Stimulated activated CD8-positive, alpha-beta memory T cell treated with anti-CD3 and anti-CD28 coated beads, Interleukin-7, amount 100 ng/mL, for 24 hours (primary cell): ENCODE measurements at regions not wholly inside any gene's neighbourhood (a gene's known extent, or its start where the extent isn't known, plus 50 kb on each side); places are given as distances from the start of the nearest gene placed in this dataset.

ENCODE experiments used
- DNase-seq: peaks from one replicate; pipeline ENCODE4 v3.0.0-alpha.2; 2020; ENCODE audit warnings: low read depth

- DNase-seq = no peak
Observed at GRCh38 chr2:238654479-238655197, 193.2 kb upstream of the TWIST2 start.

DNA sequence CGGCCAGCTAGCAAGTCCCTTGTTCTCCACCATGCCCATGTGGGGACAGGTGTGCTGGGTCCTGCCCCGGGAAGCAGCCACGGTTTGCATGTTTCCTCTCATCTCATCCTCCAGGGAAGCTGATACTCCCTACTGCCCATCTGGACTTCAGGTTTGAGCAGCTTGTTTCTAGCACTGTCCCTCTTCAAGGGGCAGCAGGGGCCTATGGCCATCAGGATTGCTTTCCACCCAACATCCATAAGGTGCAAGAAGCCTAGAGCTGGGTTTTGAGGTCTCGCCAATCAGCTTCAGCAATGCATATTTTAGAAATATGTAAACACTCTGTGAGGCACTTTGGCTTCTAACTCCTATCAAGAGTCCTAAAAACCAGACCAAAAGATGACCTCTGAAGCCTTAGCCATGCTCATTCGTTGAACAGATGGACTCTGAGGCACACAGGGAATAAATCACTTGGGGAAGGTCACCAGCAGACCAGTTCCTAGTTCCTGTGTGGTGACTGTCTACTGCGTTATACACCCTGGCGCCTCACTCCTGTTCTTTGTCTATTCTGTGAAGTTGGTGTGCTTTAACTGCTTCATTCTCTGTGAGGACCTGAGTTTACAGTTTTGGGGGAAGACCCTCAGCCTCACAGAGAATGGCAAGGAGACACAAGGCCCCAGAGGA lies 192.6 kb upstream of the TWIST2 start:
- DNase-seq = no peak

DNA sequence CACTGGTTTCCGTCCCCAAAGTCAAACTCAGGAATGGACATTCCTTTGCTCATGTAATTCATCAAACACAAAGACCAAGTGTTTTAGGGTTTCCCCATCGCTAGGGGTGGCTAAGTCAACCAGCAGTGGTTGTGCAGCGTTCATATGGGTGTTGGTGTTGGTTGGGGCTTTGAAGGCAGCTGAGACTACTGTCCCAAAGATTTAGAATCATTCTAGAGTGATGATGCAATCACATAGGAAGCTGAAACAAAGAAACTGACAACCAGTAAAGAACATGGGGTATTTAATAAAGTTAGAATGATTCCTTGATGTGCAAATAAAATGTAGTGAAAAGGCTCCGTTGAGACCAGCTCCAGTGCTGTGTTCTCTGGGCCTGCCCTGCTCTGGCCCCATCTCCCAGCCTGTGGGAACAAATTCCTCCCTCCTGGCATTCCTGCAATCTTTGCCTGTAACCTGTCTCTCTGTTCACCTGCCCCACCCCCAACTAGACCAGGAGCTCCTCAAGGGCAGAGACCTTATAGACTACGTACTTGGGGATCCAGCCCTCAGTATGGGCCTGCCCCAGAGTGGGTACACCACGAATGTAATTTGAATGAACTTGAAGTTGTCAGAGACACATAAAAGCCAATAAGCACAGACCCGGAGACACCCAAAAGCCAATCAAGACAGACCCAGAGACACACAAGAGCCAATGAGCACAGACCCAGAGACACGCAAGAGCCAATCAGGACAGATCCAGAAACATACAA lies 191.7 kb upstream of the TWIST2 start:
- DNase-seq = no peak

DNA sequence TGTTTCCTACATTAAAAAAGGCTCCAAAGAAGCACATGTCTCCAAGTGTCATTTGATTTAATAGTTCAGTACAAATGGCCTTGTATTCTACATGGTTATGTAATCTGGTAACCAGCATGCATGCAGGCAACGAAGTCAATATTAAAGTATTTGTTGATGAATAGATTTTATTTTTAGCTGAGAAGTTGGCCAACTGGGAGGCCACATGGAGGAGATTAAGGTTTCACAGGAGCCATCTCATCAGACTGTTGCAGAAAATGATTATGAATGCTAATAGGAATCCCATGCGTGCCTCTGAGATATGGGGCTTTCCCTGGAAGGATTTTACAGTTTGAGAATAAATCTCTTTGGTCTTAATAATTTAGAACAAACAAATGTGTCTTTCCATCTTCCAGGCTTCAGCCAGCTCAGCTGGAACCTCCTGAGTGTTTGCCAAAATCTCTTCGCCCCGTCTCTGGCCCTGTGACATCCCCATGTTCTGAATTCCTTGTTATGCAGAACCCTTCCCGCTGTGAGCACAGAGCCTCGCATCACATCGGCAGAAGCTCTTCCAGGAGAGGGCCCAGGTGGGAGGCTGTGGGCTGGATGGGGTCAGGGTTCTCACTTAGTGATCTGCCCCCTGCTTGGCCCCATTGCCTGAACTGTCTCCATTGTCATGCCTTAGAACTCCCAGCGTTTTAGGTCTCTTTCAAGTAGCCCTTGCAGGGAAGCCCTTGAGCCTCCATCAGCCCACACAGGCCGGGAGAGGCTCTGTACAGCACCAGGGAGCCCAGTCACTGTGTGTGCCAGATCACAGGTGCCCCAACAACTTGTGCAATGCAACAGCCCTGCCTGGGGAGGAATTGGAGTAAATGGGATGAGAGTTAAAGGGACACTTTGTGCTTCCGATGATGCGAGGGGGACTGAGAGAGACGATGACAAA lies 190.5 kb upstream of the TWIST2 start:
- no peak for DNase-seq

GRCh38 chr2:238658054-238658407 lies 189.9 kb upstream of the TWIST2 start:
- DNase-seq = no peak

DNA sequence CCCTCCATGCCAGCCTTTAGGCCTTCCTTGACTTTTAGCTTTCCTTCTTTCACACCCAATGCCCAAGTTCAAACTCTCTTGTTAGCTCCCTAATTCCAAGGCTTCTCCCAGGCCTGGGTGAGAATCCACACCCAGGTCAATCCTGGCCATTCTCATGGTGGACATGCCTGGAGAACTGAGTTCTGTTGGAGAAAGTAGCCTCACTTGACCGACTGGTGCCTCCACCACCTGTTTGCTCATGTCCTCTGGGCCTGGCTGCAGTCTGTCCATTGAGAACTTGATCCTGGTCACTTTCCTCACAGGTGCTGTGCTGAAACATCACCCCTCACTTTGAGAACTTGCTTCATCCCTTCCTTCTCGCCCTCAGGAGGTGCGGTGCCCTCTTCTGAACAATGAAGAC lies 189.1 kb upstream of the TWIST2 start:
- no peak for DNase-seq

DNA sequence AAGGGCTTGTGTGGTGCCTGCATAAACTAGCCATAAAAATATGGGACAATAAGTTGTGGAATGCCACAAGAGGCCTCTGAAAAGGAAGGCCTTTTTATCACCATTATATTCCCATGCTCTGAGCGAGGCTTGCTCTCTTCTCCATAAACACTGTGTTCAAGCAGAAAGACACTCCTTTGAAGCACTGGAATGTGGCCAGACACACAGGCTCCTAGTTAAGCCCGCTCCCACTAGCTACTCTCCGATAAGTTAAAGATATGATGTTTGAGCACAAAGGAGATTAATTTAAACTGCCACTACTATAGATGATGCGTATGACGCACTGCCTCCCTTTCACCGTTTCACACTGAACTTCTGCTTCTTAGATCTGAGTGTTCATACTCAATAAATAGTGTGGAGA lies 188.7 kb upstream of the TWIST2 start:
- no peak for DNase-seq

GRCh38 chr2:238663586-238663985 lies 184.3 kb upstream of the TWIST2 start:
- no peak for DNase-seq

DNA sequence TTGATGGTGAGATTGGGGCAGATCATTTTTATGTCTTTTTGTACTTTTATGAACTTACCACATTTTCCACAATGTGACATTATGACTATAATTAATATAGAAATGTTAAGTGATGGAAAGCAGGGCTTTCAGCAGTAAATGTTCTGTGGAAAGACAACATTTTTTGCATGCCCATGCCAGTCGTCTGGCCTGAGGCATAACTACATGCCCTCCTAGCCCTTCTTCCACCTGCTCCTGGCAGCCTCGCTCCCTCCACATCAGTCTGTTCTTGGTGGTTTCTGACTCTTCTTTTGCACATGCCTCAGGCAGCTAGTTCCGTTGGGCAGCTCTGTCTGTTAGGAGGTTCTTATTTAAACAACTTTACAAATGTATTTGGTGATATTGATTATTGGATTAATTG lies 182.0 kb upstream of the TWIST2 start:
- DNase-seq = no peak

DNA sequence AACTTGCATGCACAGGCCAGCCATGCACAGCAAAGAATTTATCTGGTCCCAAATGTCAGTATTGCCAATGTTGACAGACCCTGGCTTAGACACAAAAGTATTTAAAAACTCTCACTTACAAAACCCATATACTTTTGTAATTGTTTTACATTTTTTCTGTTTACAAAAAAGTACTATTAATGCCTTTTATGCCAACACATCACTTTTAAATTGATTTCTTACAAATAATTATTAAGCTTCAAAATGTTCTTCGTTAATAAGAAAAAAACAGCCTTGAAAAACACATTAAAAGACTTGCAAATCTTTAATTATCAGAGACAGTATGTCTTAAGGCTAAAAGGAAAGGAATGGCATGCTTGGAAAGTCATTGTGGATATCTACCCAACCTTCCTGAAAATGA lies 181.3 kb upstream of the TWIST2 start:
- DNase-seq = no peak

DNA sequence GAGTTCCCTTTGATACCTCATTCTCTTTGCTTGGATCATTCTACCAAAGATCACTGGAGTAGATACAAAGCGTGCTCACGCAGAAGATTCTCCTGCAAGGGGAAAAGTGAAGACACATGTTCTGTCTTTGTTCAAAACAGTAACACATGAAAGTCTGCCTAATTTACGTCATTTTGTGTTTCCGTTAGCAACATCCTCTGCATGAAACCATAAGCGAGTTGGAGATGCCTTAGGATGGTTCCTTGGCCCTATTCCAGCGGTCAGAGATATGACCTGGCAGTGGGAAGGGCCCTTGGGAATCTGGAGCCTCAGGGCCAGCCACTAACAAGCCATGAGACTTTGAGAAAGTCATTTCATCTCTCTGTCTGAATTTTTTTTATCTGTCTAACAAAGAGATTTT lies 180.9 kb upstream of the TWIST2 start:
- no peak for DNase-seq

GRCh38 chr2:238667639-238668038 lies 180.2 kb upstream of the TWIST2 start:
- DNase-seq = no peak

- DNase-seq = no peak
Observed at GRCh38 chr2:238668426-238668825, 179.5 kb upstream of the TWIST2 start.

DNA sequence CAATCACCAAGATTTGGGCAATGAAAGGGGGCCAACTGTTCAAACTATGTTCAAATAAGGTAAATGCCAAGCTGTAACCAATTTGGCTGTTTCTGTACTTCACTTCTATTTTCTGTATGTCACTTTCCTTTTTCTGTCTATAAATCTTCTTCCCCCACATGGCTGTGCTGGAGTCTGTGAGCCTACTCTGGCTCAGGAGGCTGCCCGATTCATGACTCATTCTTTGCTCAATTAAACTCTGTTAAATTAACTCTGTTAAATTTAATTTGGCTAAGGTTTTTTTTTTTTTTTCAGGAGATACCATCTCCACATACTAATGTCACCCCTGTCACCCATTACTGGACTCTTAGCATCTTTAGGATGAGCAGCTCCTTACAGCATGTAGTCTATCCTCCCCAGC lies 178.8 kb upstream of the TWIST2 start:
- no peak for DNase-seq

- no peak for DNase-seq
Observed at GRCh38 chr2:238669581-238670080, 178.3 kb upstream of the TWIST2 start.

- no peak for DNase-seq
Observed at GRCh38 chr2:238670111-238670585, 177.7 kb upstream of the TWIST2 start.

- DNase-seq = no peak
Observed at GRCh38 chr2:238682536-238682935, 165.3 kb upstream of the TWIST2 start.

GRCh38 chr2:238684362-238685326 lies 163.2 kb upstream of the TWIST2 start:
- DNase-seq = no peak

DNA sequence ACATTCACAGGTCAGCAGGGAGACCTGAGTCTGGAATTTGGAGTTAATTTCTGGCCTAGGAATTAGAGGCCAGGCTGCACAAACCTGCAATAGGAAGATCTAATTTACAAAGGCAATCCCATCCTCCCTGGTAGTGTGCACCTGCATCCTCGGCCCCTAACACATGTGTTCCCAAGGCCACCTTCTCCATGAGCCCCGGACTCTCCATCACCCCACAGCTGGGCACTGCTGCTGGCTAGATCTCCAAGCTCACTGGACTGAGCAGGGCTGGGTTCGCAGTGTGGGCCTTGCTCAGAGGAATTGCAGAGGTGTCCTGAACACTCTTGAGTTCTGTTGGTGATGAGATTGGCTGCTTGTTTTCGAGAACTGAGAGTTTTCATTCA lies 162.6 kb upstream of the TWIST2 start:
- DNase-seq = no peak

DNA sequence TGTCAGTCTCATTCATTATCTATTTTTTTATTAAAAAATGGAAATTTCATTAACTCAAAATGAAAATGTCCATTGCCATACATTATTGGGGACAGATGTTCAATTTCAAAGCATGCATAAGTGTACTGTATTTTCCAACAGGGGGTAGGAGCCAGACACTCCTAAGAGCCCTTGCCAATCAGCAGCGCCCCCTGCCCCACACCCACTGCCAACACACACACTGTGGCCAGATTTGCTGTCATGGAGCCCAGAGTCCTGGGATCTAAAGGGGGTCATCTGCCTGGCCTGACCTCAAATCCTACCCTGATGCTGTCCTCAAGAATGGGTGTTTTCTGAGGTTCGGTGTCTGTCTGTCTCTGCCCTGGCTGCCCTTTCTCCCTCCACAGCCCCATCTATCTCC lies 162.2 kb upstream of the TWIST2 start:
- DNase-seq = no peak

- no peak for DNase-seq
Observed at GRCh38 chr2:238686223-238686622, 161.7 kb upstream of the TWIST2 start.
